Adrenal gland (tissue), 9 donors: ENCODE measurements at regions not wholly inside any gene's neighbourhood (a gene's known extent, or its start where the extent isn't known, plus 50 kb on each side); places are given as distances from the start of the nearest gene placed in this dataset.

Source experiments
- DNase-seq, 7 donors: peaks; one replicate each; pipeline ENCODE4 v3.0.0-alpha.2; 2019 to 2020
- H3K27ac ChIP-seq, 5 donors: fragments of 200-600 bp; sonication (generic) in 4 of 5; 1 replicate in 3 of 5; 2 replicates in 2 of 5; pipeline versions ENCODE4 v1.5.1 to v1.8.0; 2016 to 2020; ENCODE audit warnings: mild to moderate bottlenecking in 1 of 5
- H3K27me3 ChIP-seq: fragments of 200-600 bp; 2 replicates; pipeline ENCODE4 v1.8.0; 2021
- H3K36me3 ChIP-seq, 2 donors: fragments of 200-600 bp; replicated peaks in 1 of 2; 1 replicate in 1 of 2; 2 replicates in 1 of 2; pipeline versions ENCODE4 v1.5.1 to v1.8.0; 2018 to 2022
- H3K4me1 ChIP-seq, 2 donors: fragments of 200-600 bp; replicated peaks in 1 of 2; 1 replicate in 1 of 2; 2 replicates in 1 of 2; pipeline versions ENCODE4 v1.5.1 to v1.8.0; 2018 to 2021
- H3K4me3 ChIP-seq, 4 donors: fragments of 200-600 bp; sonication (generic) in 3 of 4; one replicate each; pipeline ENCODE4 v1.5.1; 2016 to 2018
- H3K9me3 ChIP-seq, 3 donors: fragments of 200-600 bp; sonication (generic) in 1 of 3; replicated peaks in 1 of 3; 1 replicate in 2 of 3; 2 replicates in 1 of 3; pipeline versions ENCODE4 v1.5.1 to v1.8.0; 2016 to 2021
- CTCF ChIP-seq, 6 experiments: fragments of 450-650 bp in 4 of 6; fragments of 200-600 bp in 2 of 6; sonication (generic) in 1 of 6; IDR thresholded peaks; 1 replicate in 5 of 6; 2 replicates in 1 of 6; pipeline versions ENCODE4 v1.5.1 to v1.8.0; 2016 to 2021; ENCODE audit warnings: antibody characterized with exemption in 6 of 6, mild to moderate bottlenecking in 2 of 6, moderate library complexity in 1 of 6
- POLR2A ChIP-seq, 2 donors: fragments of 450-650 bp; IDR thresholded peaks; one replicate each; pipeline ENCODE4 v1.6.1; 2017; ENCODE audit warnings: antibody characterized with exemption in 2 of 2, mild to moderate bottlenecking in 2 of 2, moderate library complexity in 1 of 2
- WGBS, 4 donors: extraction: QIAGEN DNeasy Blood & Tissue Kit in 2 of 4; methylation state at CpG; one replicate each; pipeline versions ENCODE4 v1.1.5 to v1.1.7; 2013 to 2017; 5-methylcytosine and 5-hydroxymethylcytosine counted together
- intact Hi-C, 2 donors: fragments of 100-400 bp; cut with DNase I; formaldehyde crosslinking; loops; one replicate each; pipeline versions ENCODE4 v1.14.1 to v1.15.0; 2022 to 2023
- donor health status: healthy with polysubstance abuse.
- donor health status: Bipolar disorder and iron deficiency.
- donor health status: DM: yes; HTN: yes; CAD: no.
- donor health status: DM: no; HTN: no; CAD: no.
- donor health status: DM: no; HTN: no; CAD: no.

DNA sequence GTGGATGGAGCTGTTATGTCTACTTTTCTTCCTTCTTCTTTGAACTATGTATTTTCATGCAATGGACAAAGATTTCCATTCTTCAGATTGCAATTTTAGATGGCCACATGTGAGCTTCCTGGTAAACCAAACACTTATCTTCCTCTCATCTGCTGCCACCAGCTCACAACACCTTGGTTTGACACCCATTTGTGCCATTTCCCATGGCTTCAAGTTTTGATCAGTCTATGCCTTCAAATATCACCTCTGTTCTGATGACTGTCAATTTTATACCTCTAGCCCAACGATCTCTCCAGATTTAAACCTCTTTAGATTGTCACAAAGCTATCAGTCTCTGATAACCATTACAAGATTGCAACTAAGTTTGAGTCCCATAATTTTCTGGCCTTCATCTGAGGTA is 147.2 kb downstream of the TMEM38B start:
- no peaks in the 10 kb centered on the region for H3K27me3 ChIP-seq
- 89 to 97% (median 94%) methylated on average over 1 of the region's 1 CpG for WGBS, 4 donors
- no peaks in the 10 kb centered on the region for H3K4me1 ChIP-seq
- no peak overlapping the region for H3K4me3 ChIP-seq
- intact Hi-C loops, result no loop called here
- H3K36me3 ChIP-seq, result no peaks in the 10 kb centered on the region
- H3K27ac ChIP-seq, result no peak overlapping the region
- TF ChIP-seq POLR2A (IDR thresholded peaks at IDR 0.05), result no peak
- H3K9me3 ChIP-seq, result no peaks in the 10 kb centered on the region
- DNase-seq, result no peak

DNA sequence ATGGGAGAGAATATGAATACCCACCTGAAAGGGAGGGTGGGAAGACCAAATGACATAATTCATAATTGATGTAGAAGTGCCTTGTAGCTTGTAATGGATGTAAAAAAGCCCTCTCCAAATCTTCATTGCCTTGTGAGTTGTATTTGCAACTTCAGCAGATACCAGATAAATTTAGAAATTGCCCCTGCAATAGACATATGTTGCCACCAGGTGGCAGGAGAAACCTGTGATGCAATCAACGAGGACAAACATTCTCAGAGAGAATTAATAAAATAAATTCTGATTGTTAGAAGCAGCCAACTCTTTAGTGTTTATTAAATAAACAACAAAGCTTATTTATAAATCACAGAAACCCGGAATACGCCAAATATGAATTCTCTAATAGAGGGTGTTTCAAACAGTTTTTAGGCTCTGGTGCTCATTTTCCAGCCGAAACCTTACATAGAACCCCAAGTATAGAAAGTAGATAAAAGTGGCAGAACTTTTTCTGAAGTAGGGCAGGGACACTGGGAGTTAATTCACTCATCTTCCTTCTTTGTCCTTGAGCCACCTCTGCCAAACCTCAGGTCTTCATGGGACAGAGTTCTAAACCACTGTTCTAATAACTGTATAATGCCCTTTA is 147.8 kb downstream of the TMEM38B start:
- no peak overlapping the region for H3K27ac ChIP-seq
- intact Hi-C loops, result no loop called here
- TF ChIP-seq POLR2A (IDR thresholded peaks at IDR 0.05), result no peak
- peak; percentile 61 to 74 (median 67) for TF ChIP-seq CTCF (IDR thresholded peaks at IDR 0.05)
- H3K4me1 ChIP-seq, result no peaks in the 10 kb centered on the region
- WGBS, 4 donors, result 50 to 55% (median 53%) methylated on average over 4 of the region's 4 CpGs
- no peaks in the 10 kb centered on the region for H3K36me3 ChIP-seq
- no peaks in the 10 kb centered on the region for H3K27me3 ChIP-seq
- peak in 4 of 7 donors; percentile 17 to 25 (median 22) for DNase-seq
- no peaks in the 10 kb centered on the region for H3K9me3 ChIP-seq
- no peak overlapping the region for H3K4me3 ChIP-seq

DNA sequence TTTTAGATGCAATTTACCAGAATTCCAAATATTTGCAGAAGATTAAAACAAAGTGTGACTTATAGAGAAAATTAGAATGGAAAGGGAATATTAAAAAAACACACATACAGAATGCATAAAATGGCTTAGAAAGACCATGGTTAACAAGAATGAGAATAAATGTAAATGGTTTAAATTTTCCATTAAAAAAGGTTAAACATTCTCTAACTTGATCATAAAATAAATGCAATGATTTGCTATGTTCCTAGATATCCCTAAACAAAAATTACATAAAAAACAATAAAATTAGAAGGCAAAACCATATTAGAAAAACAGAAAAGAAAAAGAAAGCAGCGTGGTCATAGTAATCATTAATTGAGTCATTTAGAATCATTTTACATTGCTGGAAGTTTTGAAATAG is 152.5 kb downstream of the TMEM38B start:
- 89 to 97% (median 96%) methylated on average over 1 of the region's 1 CpG for WGBS, 4 donors
- Histone ChIP-seq H3K4me3 (no peak overlapping the region), H3K9me3 (no peaks in the 10 kb centered on the region), H3K27ac (no peak overlapping the region), H3K36me3 (no peaks in the 10 kb centered on the region), H3K27me3 (no peaks in the 10 kb centered on the region), H3K4me1 (no peaks in the 10 kb centered on the region)
- TF ChIP-seq POLR2A (IDR thresholded peaks at IDR 0.05), result no peak
- TF ChIP-seq CTCF (IDR thresholded peaks at IDR 0.05), result no peak
- no peak for DNase-seq
- intact Hi-C loops, result no loop called here

GRCh38 chr9:105850852-105851500 is 156.6 kb downstream of the TMEM38B start:
- H3K9me3 ChIP-seq, result no peaks in the 10 kb centered on the region
- intact Hi-C loops, result no loop called here
- H3K4me1 ChIP-seq, result no peaks in the 10 kb centered on the region
- no peaks in the 10 kb centered on the region for H3K27me3 ChIP-seq
- no peak for DNase-seq
- WGBS, 4 donors, result 67 to 83% (median 79%) methylated on average over 4 of the region's 4 CpGs
- H3K36me3 ChIP-seq, result no peaks in the 10 kb centered on the region
- TF ChIP-seq CTCF (IDR thresholded peaks at IDR 0.05), result no peak
- no peak for TF ChIP-seq POLR2A (IDR thresholded peaks at IDR 0.05)
- H3K27ac ChIP-seq, result no peak overlapping the region
- H3K4me3 ChIP-seq, result no peak overlapping the region
